ENCODE measurements at regions not wholly inside any gene's neighbourhood (a gene's known extent, or its start where the extent isn't known, plus 50 kb on each side); places are given as distances from the start of the nearest gene placed in this dataset.

GRCh38 chr15:98196371-98196770 is 235.9 kb downstream of the ARRDC4 start:
- POLR2A ChIA-PET = no interaction called here
- no TSS peak for BruUV-seq (replicated peaks)
- no peaks in the 10 kb centered on the region for H3K9me2 ChIP-seq (ENCODE audit: insufficient read depth)
- H3K9ac ChIP-seq (ENCODE audit: low read length) = no peak overlapping the region
- CTCF ChIA-PET = no interaction called here
- H3K27me3 ChIP-seq (ENCODE audit: insufficient read depth, low read length) = peaks cover 20% of the 10 kb centered on the region; the same call in 1 of the 2 replicates
- H4K20me1 ChIP-seq (ENCODE audit: insufficient read depth) = no peaks in the 10 kb centered on the region
- H3K27ac ChIP-seq (ENCODE audit: low read depth, low read length) = no peak overlapping the region
- H3K9me3 ChIP-seq (ENCODE audit: control insufficient read depth in 1 of 2, insufficient read depth in 1 of 2, low read depth in 1 of 2, low read length in 2 of 2) = no peaks in the 10 kb centered on the region
- no peak for ATAC-seq
- no peak overlapping the region for H3K4me2 ChIP-seq (ENCODE audit: low read length)
- no peaks in the 10 kb centered on the region for H3K79me2 ChIP-seq (ENCODE audit: insufficient read depth, low read length)
- DNase-seq (ENCODE audit: low read depth, low spot score) = no peak
- TF ChIP-seq EZH2phosphoT487 (IDR thresholded peaks at IDR 0.05; ENCODE audit: borderline replicate concordance) (no peak), CTCF (IDR thresholded peaks at IDR 0.05 in 2 of 3, conservative IDR thresholded peaks at IDR 0.05 in 1 of 3; ENCODE audit: borderline replicate concordance in 1 of 3, insufficient read depth in 1 of 3, low read depth in 2 of 3, low read length in 2 of 3) (no peak), REST (IDR thresholded peaks at IDR 0.05; ENCODE audit: low read depth) (no peak), EZH2 (IDR thresholded peaks at IDR 0.05) (no peak), CBX3 (IDR thresholded peaks at IDR 0.05; ENCODE audit: low read depth) (no peak), SRF (IDR thresholded peaks at IDR 0.05; ENCODE audit: low read depth) (no peak), FOSL1 (IDR thresholded peaks at IDR 0.05; ENCODE audit: low read depth) (no peak), JUND (IDR thresholded peaks at IDR 0.05) (no peak), ZNF274 (IDR thresholded peaks at IDR 0.05; ENCODE audit: low read depth, low read length) (no peak), ZBTB33 (IDR thresholded peaks at IDR 0.05; ENCODE audit: extremely low read depth, insufficient replicate concordance, low read length) (no peak), MAX (IDR thresholded peaks at IDR 0.05) (no peak), SIN3A (IDR thresholded peaks at IDR 0.05; ENCODE audit: low read depth) (no peak), TCF7L2 (IDR thresholded peaks at IDR 0.05; ENCODE audit: borderline replicate concordance, extremely low read depth, insufficient read depth, insufficient read length) (no peak), ATF3 (IDR thresholded peaks at IDR 0.05) (no peak), RAD21 (IDR thresholded peaks at IDR 0.05; ENCODE audit: low read depth) (no peak), ELF1 (IDR thresholded peaks at IDR 0.05; ENCODE audit: borderline replicate concordance, low read depth) (no peak)
- no peaks in the 10 kb centered on the region for H3K4me1 ChIP-seq (ENCODE audit: control insufficient read depth in 1 of 2, insufficient read depth in 2 of 2, low read length in 2 of 2)
- intact Hi-C loops (cut with micrococcal nuclease) = no loop called here
- RAD21 ChIA-PET (ENCODE audit: low non-redundant PET in 1 of 2, low total read pairs in 2 of 2, uncharacterized antibody in 2 of 2, unreplicated experiment in 2 of 2) = no interaction called here
- no peak overlapping the region for H3K4me3 ChIP-seq (replicated peaks in 1 of 2; ENCODE audit: low read depth in 1 of 2, low read length in 2 of 2)
- no peaks in the 10 kb centered on the region for H3K36me3 ChIP-seq (ENCODE audit: control insufficient read depth in 1 of 2, insufficient read depth in 2 of 2, low read length in 2 of 2)
- H2AFZ ChIP-seq (ENCODE audit: low read depth, low read length, poor library complexity, severe bottlenecking) = no peak overlapping the region
